Adrenal gland (tissue), 9 donors: ENCODE measurements at regions not wholly inside any gene's neighbourhood (a gene's known extent, or its start where the extent isn't known, plus 50 kb on each side); places are given as distances from the start of the nearest gene placed in this dataset.

Experiments
- DNase-seq, 7 donors: peaks; one replicate each; pipeline ENCODE4 v3.0.0-alpha.2; 2019 to 2020
- H3K27ac ChIP-seq, 5 donors: fragments of 200-600 bp; sonication (generic) in 4 of 5; 1 replicate in 3 of 5; 2 replicates in 2 of 5; pipeline versions ENCODE4 v1.5.1 to v1.8.0; 2016 to 2020; ENCODE audit warnings: mild to moderate bottlenecking in 1 of 5
- H3K27me3 ChIP-seq: fragments of 200-600 bp; 2 replicates; pipeline ENCODE4 v1.8.0; 2021
- H3K36me3 ChIP-seq, 2 donors: fragments of 200-600 bp; replicated peaks in 1 of 2; 1 replicate in 1 of 2; 2 replicates in 1 of 2; pipeline versions ENCODE4 v1.5.1 to v1.8.0; 2018 to 2022
- H3K4me1 ChIP-seq, 2 donors: fragments of 200-600 bp; replicated peaks in 1 of 2; 1 replicate in 1 of 2; 2 replicates in 1 of 2; pipeline versions ENCODE4 v1.5.1 to v1.8.0; 2018 to 2021
- H3K4me3 ChIP-seq, 4 donors: fragments of 200-600 bp; sonication (generic) in 3 of 4; one replicate each; pipeline ENCODE4 v1.5.1; 2016 to 2018
- H3K9me3 ChIP-seq, 3 donors: fragments of 200-600 bp; sonication (generic) in 1 of 3; replicated peaks in 1 of 3; 1 replicate in 2 of 3; 2 replicates in 1 of 3; pipeline versions ENCODE4 v1.5.1 to v1.8.0; 2016 to 2021
- CTCF ChIP-seq, 6 experiments: fragments of 450-650 bp in 4 of 6; fragments of 200-600 bp in 2 of 6; sonication (generic) in 1 of 6; IDR thresholded peaks; 1 replicate in 5 of 6; 2 replicates in 1 of 6; pipeline versions ENCODE4 v1.5.1 to v1.8.0; 2016 to 2021; ENCODE audit warnings: antibody characterized with exemption in 6 of 6, mild to moderate bottlenecking in 2 of 6, moderate library complexity in 1 of 6
- POLR2A ChIP-seq, 2 donors: fragments of 450-650 bp; IDR thresholded peaks; one replicate each; pipeline ENCODE4 v1.6.1; 2017; ENCODE audit warnings: antibody characterized with exemption in 2 of 2, mild to moderate bottlenecking in 2 of 2, moderate library complexity in 1 of 2
- WGBS, 4 donors: extraction: QIAGEN DNeasy Blood & Tissue Kit in 2 of 4; methylation state at CpG; one replicate each; pipeline versions ENCODE4 v1.1.5 to v1.1.7; 2013 to 2017; 5-methylcytosine and 5-hydroxymethylcytosine counted together
- intact Hi-C, 2 donors: fragments of 100-400 bp; cut with DNase I; formaldehyde crosslinking; loops; one replicate each; pipeline versions ENCODE4 v1.14.1 to v1.15.0; 2022 to 2023
- donor health status: healthy with polysubstance abuse.
- donor health status: Bipolar disorder and iron deficiency.
- donor health status: DM: yes; HTN: yes; CAD: no.
- donor health status: DM: no; HTN: no; CAD: no.
- donor health status: DM: no; HTN: no; CAD: no.

DNA sequence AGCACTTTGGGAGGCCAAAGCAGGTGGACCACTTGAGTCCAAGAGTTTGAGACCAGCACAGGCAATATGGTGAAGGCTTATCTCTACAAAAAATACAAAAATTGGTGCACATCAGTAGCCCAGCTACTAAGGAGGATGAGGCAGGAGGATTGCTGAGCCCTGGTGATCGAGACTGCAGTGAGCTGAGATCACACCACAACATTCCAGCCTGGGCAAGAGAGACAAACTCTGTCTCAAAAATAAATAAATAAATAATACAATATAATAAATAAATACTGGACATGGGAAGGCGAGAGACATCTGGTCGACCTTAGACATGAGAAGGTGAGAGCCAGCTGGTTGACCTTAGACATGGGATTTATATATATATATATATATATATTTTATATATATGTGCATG lies 119.8 kb upstream of the SLC38A4 start:
- WGBS, 4 donors: 90 to 96% (median 94%) methylated on average over 3 of the region's 3 CpGs
- Histone ChIP-seq H3K9me3 (no peaks in the 10 kb centered on the region), H3K4me3 (no peak overlapping the region), H3K27ac (no peak overlapping the region), H3K27me3 (no peaks in the 10 kb centered on the region), H3K36me3 (no peaks in the 10 kb centered on the region), H3K4me1 (no peaks in the 10 kb centered on the region)
- TF ChIP-seq CTCF (IDR thresholded peaks at IDR 0.05) (no peak), POLR2A (IDR thresholded peaks at IDR 0.05) (no peak)
- intact Hi-C loops: no loop called here
- no peak for DNase-seq

DNA sequence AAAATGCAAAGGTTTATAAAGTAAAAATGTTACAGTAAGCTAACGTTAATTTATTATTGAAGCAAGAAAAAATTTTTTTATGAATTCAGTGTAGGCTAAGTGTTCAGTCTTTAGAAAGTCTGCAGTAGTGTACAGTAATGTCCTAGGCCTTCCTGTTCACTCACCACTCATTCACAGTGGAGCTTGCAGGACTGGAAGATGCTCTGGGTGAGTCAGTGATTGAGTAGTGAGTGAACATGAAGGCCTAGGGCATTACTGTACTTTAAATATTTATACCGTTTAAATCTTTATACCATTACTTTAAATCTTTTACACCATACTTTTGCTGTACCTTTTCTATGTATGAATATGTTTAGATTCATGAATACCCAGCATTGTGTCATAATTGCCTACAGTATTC lies 120.3 kb upstream of the SLC38A4 start:
- no peak for TF ChIP-seq CTCF (IDR thresholded peaks at IDR 0.05)
- TF ChIP-seq POLR2A (IDR thresholded peaks at IDR 0.05): no peak

GRCh38 chr12:46948936-46949545 lies 123.2 kb upstream of the SLC38A4 start:
- peaks cover 0 to 11% of the 10 kb centered on the region in 2 donors for H3K4me1 ChIP-seq
- DNase-seq: no peak
- no peaks in the 10 kb centered on the region for H3K36me3 ChIP-seq
- WGBS, 4 donors: 84 to 93% (median 85%) methylated on average over 1 of the region's 1 CpG
- no peaks in the 10 kb centered on the region for H3K27me3 ChIP-seq
- no peak overlapping the region for H3K4me3 ChIP-seq
- TF ChIP-seq POLR2A (IDR thresholded peaks at IDR 0.05): no peak
- TF ChIP-seq CTCF (IDR thresholded peaks at IDR 0.05): no peak
- H3K9me3 ChIP-seq: no peaks in the 10 kb centered on the region
- H3K27ac ChIP-seq: no peak overlapping the region
- intact Hi-C loops: no loop called here

More for the DNA sequence above, 120.3 kb upstream of the SLC38A4 start:
- Histone ChIP-seq H3K9me3 (no peaks in the 10 kb centered on the region), H3K27me3 (no peaks in the 10 kb centered on the region), H3K36me3 (no peaks in the 10 kb centered on the region), H3K4me1 (no peaks in the 10 kb centered on the region), H3K27ac (no peak overlapping the region), H3K4me3 (no peak overlapping the region)
- WGBS, 4 donors: 88 to 100% (median 91%) methylated on average over 2 of the region's 2 CpGs
- intact Hi-C loops: no loop called here
- DNase-seq: no peak

DNA sequence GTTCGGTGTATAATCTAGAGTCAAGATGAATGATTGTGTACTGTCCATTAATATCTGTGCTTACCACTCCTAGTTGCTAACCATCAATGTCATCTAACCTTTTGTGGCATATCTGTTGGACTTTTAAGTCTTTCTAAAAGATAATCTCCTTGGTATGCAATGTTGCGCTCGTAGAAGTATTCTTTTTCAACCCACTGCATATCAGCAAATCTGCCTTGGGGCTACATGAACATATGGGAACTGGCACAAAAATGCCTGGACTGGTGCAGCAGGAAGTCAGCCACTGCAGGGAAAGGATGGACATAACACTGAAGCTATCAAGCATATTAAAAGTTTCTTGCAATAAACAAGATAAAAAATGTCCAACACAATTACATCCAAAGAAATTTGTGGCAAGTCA lies 124.3 kb upstream of the SLC38A4 start:
- no peak overlapping the region for H3K27ac ChIP-seq
- H3K9me3 ChIP-seq: no peaks in the 10 kb centered on the region
- H3K27me3 ChIP-seq: no peaks in the 10 kb centered on the region
- TF ChIP-seq POLR2A (IDR thresholded peaks at IDR 0.05): no peak
- no peak for TF ChIP-seq CTCF (IDR thresholded peaks at IDR 0.05)
- WGBS, 4 donors: 91 to 93% (median 92%) methylated on average over 3 of the region's 3 CpGs
- DNase-seq: no peak
- H3K4me1 ChIP-seq: peaks cover 0 to 11% of the 10 kb centered on the region in 2 donors
- intact Hi-C loops: no loop called here
- H3K36me3 ChIP-seq: no peaks in the 10 kb centered on the region
- no peak overlapping the region for H3K4me3 ChIP-seq
